GM18873 (cell line): ENCODE measurements at regions not wholly inside any gene's neighbourhood (a gene's known extent, or its start where the extent isn't known, plus 50 kb on each side); places are given as distances from the start of the nearest gene placed in this dataset.
"Not testable (repeated sequence)": the region's sequence is repeated elsewhere in the genome, so short reads cannot be mapped to it uniquely, and the experiment has no call there.

Experiments used
- ATAC-seq: cut with Tn5 transposase; IDR thresholded peaks from one replicate; pipeline ENCODE4 v1.9.1; 2021; ENCODE audit warnings: mild to moderate bottlenecking, moderate library complexity, moderate number of reproducible peaks; ENCODE audit not compliant: unreplicated experiment, low FRiP score

- no peak for ATAC-seq
Measured at GRCh38 chr3:107208100-107208499, 169.1 kb upstream of the CCDC54 start.

DNA sequence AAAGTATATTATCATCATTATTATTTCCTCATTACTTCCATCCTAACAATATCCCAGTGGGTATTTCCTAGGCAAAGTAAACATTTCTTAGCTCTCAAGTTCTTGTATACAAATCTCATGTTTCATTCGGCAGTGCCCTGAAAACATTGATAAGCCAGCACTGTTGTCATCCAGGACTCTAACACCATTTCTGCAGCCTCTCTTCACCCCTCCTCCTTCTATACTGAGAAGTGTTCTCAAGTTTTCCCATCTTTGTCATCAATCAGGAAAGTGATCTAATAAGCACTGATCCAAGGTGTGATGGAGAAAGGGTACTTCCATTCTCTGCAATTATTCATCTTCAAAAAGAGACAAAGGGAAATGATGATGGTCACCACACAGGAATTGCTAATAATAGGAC lies 168.4 kb upstream of the CCDC54 start:
- ATAC-seq = no peak

- no peak for ATAC-seq
Measured at GRCh38 chr3:107209302-107209990, 167.8 kb upstream of the CCDC54 start.

DNA sequence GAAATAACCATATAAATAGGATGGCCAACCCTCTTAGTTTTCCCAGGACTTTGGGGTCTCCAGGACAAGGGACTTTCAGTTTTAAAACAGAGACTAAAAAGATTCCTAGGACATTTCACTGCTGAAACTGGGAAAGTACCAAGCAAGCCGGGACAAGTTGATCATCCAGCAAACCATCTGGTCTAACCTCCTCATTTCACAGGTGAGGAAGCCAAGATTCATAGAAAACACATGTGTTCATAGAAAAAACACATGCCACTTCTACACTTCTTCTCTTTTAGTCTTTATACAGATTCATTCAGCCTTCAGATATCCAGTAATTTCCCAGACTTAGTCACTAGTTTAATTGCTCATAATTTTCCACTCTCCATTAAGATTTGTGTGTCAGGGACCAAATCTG lies 165.6 kb upstream of the CCDC54 start:
- ATAC-seq = no peak

- ATAC-seq = no peak
Measured at GRCh38 chr3:107212618-107213017, 164.6 kb upstream of the CCDC54 start.

- ATAC-seq = no peak
Measured at GRCh38 chr3:107213044-107213669, 164.1 kb upstream of the CCDC54 start.

GRCh38 chr3:107216229-107216628 lies 161.0 kb upstream of the CCDC54 start:
- no peak for ATAC-seq

DNA sequence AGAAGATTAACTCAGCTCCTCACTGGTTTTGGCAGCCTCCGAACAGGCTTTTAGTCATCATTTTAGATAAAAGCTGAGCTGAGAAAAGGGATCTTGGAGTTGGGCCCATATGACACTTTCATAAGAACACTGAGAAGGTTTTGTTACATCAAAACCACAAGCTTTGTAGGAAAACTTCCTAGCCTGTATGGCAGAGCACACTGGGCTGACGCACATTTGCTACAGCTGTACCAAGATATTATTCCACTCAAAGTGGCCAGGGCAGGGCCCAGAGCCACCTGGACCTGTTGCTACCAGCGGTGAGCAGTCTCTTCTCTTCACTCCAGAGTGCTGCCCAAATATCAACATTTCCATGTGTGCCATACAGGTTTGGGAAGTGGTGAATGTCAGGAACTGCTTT lies 160.5 kb upstream of the CCDC54 start:
- ATAC-seq = no peak

- ATAC-seq = no peak
Measured at GRCh38 chr3:107217172-107217571, 160.1 kb upstream of the CCDC54 start.

GRCh38 chr3:107218864-107219269 lies 158.4 kb upstream of the CCDC54 start:
- ATAC-seq = no peak

DNA sequence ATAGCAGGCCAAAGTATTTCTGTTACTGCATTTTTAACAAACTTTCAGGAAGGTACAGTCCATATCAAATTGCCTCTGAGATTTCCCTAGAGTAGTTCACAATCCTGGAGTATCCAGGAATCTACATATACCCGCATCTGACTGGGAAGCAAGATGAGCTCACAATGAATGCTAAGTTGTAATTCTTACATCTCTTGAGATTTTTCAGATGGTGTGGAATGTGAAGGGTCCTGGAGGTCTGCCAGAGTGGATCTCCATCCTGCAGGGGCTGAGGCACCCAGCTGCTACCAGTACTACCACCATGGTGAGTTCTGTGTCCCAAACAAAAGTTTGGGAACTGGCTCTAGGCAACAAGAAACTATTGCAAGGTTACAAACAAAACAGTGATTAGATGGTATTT lies 156.7 kb upstream of the CCDC54 start:
- ATAC-seq = no peak

DNA sequence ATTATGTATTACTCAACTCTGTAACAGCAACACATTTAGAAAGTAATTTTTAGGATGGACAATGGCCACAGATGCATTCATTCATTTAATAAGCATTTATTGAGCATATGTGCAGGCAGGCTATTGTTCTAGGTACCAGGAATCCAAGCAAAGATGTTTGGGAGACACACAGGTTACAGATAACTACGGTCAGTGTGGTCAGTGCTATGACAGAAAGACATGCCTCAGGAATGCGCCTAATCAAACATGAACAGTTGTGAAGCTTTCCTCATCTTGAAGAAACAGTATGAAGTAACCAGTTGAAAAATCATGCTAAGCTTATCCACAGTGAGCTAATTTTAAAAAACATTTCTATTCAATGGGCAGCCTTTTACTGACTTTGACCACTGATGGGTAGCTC lies 155.4 kb upstream of the CCDC54 start:
- ATAC-seq = no peak

GRCh38 chr3:107222907-107223306 lies 154.3 kb upstream of the CCDC54 start:
- ATAC-seq = no peak

GRCh38 chr3:107224026-107224596 lies 153.1 kb upstream of the CCDC54 start:
- ATAC-seq = no peak

DNA sequence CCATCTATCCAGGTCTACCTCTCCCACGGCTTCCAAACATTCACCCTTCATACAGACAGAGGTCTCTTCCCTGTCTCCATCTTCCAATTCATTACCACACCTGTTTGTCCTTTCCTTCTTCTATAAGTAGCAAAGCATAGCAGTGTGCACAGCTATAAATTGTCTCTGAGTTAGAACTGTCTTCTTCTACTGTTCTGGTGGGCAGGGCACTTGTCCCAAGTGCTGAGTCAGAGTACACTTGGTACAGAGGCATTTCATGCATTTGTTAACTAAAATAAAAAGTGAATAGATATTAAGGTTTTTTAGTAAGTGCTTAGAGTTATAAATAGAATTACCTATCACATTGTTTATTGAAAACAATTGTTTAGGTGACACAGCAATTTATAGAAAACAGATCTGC lies 150.1 kb upstream of the CCDC54 start:
- no peak for ATAC-seq

DNA sequence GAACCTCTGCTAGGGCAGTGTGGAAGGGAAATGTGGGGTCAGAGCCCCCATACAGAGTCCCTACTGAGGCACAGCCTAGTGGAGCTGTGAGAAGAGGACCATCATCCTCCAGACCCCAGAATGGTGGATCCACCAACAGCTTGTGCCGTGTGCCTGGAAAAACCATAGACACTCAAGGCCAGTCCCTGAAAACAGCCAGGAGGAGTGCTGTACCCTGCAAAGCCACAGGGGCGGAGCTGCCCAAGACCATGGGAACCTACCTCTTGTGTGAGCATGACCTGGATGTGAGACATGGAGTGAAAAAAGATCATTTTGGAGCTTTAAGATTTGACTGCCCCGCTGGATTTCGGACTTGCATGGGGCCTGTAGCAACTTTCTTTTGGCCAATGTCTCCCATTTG lies 143.4 kb upstream of the CCDC54 start:
- ATAC-seq = not testable (repeated sequence)

DNA sequence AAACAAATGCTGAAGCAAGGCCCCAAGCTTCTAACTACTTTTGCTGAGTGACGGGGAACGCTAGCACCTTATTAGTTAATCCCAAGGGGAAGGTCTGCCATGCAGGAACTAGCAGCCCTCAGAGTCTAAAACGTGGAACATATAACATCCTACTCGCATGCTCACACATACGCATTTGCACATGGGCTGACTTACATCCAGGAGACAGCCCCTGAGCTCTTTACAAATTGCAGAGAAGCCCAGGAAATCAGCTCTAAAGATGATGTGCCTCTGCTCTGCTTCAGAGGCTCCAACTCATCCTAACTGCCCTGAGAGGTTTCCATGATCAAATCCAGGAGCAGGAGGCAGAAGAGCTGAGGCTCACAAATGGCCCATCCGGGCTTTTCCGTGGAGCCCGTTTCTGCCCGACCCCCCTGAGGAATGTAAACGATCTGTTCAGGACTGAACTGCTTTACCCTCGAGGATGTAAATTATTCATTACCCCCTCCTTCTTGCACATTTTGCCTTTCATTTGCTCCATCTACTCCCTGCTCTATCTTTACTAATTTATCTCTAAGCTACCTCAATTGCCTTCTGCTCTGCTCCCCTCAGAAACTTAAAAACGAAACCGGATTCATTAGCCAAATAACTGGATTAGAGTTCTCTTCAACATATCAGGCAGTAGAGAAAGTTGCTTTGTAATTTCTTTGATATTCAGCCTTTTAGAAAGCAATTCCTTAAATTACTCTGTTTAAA lies 141.9 kb upstream of the CCDC54 start:
- no peak for ATAC-seq

DNA sequence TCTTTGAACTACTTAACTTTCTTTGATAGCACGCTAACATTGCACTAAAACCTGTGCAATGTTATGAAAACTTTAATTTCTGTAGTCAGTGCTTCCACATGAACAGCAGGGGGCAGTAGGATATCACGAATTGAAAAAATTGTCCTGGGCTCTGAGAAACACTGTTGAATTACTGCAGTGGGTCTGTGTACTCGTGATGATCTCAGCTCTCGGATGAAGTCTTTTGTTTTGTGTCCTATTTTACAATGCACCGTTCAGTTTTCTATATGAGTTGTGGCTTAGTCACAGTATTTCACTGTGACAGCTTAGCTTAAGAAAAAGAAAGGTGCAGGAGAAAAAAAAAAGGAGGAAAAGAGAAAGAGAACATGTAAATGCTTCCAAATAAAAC lies 141.3 kb upstream of the CCDC54 start:
- peak; percentile 54 for ATAC-seq

GRCh38 chr3:107236655-107237337 lies 140.4 kb upstream of the CCDC54 start:
- no peak for ATAC-seq

DNA sequence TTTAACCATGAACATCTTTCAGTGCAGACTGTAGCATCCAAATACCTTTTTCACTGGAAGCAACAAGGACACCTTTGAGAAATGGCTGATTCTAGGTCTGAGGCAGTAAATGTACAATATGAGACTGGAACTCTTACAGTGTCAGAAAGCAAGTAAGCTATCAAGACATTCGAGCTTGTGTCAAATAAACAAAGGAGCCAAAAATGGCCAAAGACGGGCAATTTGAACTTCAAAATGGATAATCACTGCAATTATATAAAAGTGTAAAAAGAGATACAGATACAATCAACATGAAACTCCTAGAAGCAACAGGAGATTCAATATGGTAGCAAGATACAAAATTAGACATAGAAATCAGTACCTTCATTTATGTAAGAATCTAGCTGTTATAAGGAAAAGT lies 138.5 kb upstream of the CCDC54 start:
- no peak for ATAC-seq

- ATAC-seq = no peak
Measured at GRCh38 chr3:107239703-107240102, 137.5 kb upstream of the CCDC54 start.
